AG04449 (cell line): ENCODE measurements at regions not wholly inside any gene's neighbourhood (a gene's known extent, or its start where the extent isn't known, plus 50 kb on each side); places are given as distances from the start of the nearest gene placed in this dataset.
"Not testable (repeated sequence)": the region's sequence is repeated elsewhere in the genome, so short reads cannot be mapped to it uniquely, and the experiment has no call there.

Experiments used
- CTCF ChIA-PET: fragments of 350-600 bp; formaldehyde crosslinking; extraction: SDS; loops from one replicate; lab custom pipeline; 2021; ENCODE audit warnings: antibody characterized with exemption; lab: Yijun Ruan, JAX
- POLR2A ChIA-PET: fragments of 400-600, 350-600 bp; formaldehyde crosslinking; extraction: SDS; loops from one replicate; lab custom pipeline; 2020; ENCODE audit warnings: antibody characterized with exemption, inconsistent platforms; lab: Yijun Ruan, JAX
- DNase-seq: peaks from one replicate; pipeline ENCODE4 v3.0.0-alpha.2; 2010; ENCODE audit warnings: low read depth, low spot score
- H3K4me3 ChIP-seq: 2 replicates; pipeline ENCODE4 v1.5.1; 2011; ENCODE audit warnings: low read depth, mild to moderate bottlenecking, control low read depth, low read length
- CTCF ChIP-seq: IDR thresholded peaks from one replicate; pipeline ENCODE4 v1.5.1; 2011; ENCODE audit warnings: mild to moderate bottlenecking, moderate library complexity, low read length, control low read depth, inconsistent platforms; ENCODE audit not compliant: insufficient read depth; ENCODE audit errors: missing control alignments

GRCh38 chr7:16940776-16941175, 59.0 kb upstream of the AGR3 start:
- CTCF ChIA-PET: interaction anchor here (1.0 kb wide), 2 partner anchors 13 to 20 kb away, joined by 3 to 5 read pairs; no protein-coding TSS in a partner anchor

DNA sequence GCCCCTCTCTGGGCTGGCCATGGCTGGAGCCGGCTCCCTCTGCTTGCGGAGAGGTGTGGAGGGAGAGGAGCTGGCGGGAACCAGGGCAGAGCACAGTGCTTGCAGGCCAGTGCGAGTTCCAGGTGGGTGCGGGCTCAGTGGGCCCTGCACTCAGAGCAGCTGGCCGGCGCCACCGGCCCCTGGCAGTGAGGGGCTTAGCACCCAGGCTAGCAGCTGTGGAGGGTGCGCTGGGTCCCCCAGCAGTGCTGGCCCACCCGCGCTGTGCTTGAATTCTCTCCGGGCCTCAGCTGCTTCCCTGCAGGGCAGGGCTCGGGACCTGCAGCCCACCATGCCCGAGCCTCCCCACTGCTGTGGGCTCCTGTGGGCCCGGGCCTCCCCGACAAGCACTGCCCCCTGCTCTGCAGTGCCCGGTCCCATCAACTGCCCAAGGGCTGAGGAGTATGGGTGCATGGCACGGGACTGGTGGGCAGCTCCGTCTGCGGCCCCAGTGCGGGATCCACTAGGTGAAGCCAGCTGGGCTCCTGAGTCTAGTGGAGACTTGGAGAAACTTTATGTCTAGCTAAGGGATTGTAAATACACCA, 61.2 kb upstream of the AGR3 start:
- H3K4me3 ChIP-seq: no peak overlapping the region
- ChIA-PET CTCF (interaction anchor here (1.9 kb wide), 1 partner anchor 17 kb away, joined by 5 read pairs; no protein-coding TSS in a partner anchor), POLR2A (interaction anchor here (0.5 to 0.6 kb wide), 2 partner anchors 97 to 1447 kb away, joined by 3 read pairs; no protein-coding TSS in a partner anchor)
- DNase-seq: no peak
- TF ChIP-seq CTCF: no peak

More at GRCh38 chr7:16940776-16941175, 59.0 kb upstream of the AGR3 start:
- POLR2A ChIA-PET: no interaction called here
- H3K4me3 ChIP-seq: no peak overlapping the region
- no peak for TF ChIP-seq CTCF
- DNase-seq: no peak

GRCh38 chr7:16944936-16945335, 63.2 kb upstream of the AGR3 start:
- no peak overlapping the region for H3K4me3 ChIP-seq
- no peak for TF ChIP-seq CTCF
- CTCF ChIA-PET: interaction anchor here (1.6 kb wide), 1 partner anchor 19 kb away, joined by 4 read pairs; no protein-coding TSS in a partner anchor
- POLR2A ChIA-PET: no interaction called here
- no peak for DNase-seq

DNA sequence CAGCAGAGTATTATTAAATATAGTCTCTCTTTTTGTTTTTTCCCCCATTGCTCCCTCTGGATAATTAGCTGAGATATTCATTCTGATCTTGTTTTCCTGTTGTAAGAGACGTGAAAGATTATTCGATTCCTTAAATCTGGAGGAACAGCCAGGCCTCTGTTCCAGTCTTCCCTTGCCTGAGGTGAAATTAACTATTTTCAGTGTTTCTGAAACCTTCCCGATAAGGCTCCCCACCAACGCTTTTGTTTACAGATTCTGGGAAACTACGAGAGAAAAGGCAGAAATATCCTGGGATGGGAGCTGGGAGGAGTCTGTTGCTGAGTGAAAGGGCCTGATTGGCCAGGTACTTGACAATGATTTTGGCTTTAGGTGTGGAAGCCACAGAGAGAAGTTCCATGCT, 63.6 kb upstream of the AGR3 start:
- ChIA-PET CTCF (interaction anchor here (1.6 kb wide), 1 partner anchor 20 kb away, joined by 4 read pairs; no protein-coding TSS in a partner anchor), POLR2A (no interaction called here)

DNA sequence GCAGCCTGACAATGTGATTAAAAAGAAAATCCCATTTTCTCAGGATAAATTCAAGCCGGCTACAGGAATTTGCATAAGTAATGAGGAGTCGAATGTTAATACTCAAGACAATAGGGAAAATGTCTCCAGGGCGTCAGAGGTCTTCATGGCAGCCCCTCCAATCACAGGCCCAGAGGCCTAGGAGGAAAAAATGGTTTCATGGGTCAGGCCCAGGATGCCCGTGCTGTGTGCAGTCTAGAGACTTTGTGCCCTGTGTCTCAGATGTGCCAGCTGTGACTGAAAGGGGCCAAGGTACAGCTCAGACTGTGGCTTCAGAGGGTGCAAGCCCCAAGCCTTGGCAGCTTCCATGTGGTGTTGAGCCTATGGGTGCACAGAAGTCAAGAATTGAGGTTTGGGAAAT, 66.3 kb upstream of the AGR3 start:
- CTCF ChIA-PET, DNase-seq, H3K4me3 ChIP-seq, POLR2A ChIA-PET: not testable (repeated sequence)

More for the DNA sequence above, 63.6 kb upstream of the AGR3 start:
- TF ChIP-seq CTCF: no peak
- no peak for DNase-seq
- H3K4me3 ChIP-seq: no peak overlapping the region

- no peak overlapping the region; the same call in 1 of the 2 replicates for H3K4me3 ChIP-seq
- POLR2A ChIA-PET: no interaction called here
- TF ChIP-seq CTCF: no peak
- CTCF ChIA-PET: interaction anchor here (0.6 to 2.0 kb wide), 4 partner anchors 31 to 695 kb away, joined by 3 to 4 read pairs (median 3); no protein-coding TSS in a partner anchor
- no peak for DNase-seq
Measured at GRCh38 chr7:16951483-16952080, 69.8 kb upstream of the AGR3 start.

DNA sequence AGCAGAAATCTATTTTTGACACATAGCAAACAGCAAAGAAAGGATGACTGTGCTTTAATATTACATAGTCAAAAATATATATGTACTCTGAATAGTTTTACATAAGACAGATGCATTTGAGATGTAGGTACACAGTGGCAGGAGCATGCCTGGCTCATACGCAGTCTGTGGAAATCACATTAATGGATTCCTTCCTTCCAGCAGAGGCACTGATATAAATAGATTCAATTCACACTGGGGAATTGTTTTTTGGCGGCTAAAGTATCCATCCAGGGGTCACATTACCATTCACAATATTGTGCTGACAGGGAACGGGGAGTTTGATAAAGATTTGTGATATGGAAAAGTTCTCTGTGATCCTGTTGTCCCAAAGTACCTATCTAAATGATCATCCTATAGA, 72.5 kb upstream of the AGR3 start:
- H3K4me3 ChIP-seq: no peak overlapping the region
- no peak for DNase-seq
- no peak for TF ChIP-seq CTCF
- POLR2A ChIA-PET: no interaction called here
- CTCF ChIA-PET: interaction anchor here (1.6 kb wide), 1 partner anchor 63 kb away, joined by 5 read pairs; no protein-coding TSS in a partner anchor
